ENCODE measurements at regions not wholly inside any gene's neighbourhood (a gene's known extent, or its start where the extent isn't known, plus 50 kb on each side); places are given as distances from the start of the nearest gene placed in this dataset.

DNA sequence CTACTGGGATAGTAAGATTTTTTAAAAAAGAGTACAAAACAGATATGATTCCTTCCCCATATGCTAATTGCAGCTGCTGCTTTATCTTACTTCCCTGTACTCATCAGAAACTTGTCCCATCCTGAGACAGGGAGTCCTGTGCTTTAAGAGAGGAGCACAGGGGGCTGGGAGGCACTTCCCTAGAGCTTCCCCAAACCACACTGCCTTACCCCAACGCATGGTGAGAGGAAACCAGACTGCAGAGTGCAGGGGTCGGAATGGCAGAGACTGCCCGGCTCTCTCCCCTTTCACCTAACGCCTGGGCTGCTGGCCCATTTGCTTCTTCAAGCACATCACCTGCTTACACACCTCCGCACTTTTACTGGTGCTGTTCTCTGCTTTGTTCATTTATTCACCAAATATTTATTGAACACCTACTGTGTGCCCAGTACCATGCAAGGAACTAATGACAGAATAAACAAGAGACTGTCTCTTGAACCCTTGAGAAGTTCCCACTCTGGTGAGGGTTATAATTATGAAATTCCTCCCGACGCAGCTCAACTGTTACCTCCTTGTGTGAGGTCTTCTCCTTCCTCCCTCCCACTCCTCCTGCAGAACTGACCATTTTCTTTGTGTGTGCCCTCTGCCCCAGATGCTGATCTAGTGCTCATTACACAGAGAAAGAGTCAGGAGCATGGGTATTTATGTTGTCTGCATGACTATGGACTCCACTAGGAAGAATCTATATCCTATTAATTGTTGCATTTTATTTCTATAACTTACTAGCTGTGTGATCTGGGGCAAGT, 289.7 kb downstream of the TCF7L2 start:
- Mint-ChIP-seq H3K4me3 (no peak overlapping the region), H3K27me3 (peaks cover 7 to 51% (median 19%) of the 10 kb centered on the region in 5 donors), H3K4me1 (peaks cover 2 to 7% (median 5%) of the 10 kb centered on the region in 4 donors), H3K36me3 (no peaks in the 10 kb centered on the region), H3K9me3 (peaks cover 0 to 2% (median 0%) of the 10 kb centered on the region in 9 donors), H3K27ac (no peak overlapping the region)
- ATAC-seq (no peak), DNase-seq (no peak)
- POLR2A ChIA-PET = interaction anchor here (0.6 kb wide), 1 partner anchor 66 kb away, joined by 3 read pairs; no protein-coding TSS in a partner anchor

DNA sequence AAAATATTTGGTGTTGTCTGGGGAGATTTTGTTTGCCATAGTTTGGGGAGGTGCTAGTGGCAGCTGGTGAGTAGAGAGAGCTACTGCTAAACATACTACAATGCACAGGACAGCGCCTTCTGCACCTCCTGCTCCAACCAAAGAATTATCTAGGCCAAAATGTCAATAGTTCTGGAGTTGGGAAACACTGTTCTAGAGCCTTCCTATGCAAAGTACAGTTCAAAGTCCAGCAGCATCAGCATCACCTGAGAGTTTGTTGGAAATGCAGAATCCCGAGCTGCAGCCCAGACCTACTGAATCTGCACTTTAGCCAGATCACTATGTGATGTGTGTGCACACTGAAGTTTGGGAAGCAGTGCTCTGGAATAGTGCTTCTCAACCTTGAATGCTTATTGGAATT, 290.7 kb downstream of the TCF7L2 start:
- H3K36me3 Mint-ChIP-seq = no peaks in the 10 kb centered on the region
- DNase-seq (no peak), ATAC-seq (no peak)
- H3K9me3 Mint-ChIP-seq = no peaks in the 10 kb centered on the region
- H3K27me3 Mint-ChIP-seq = peaks cover 5 to 41% (median 19%) of the 10 kb centered on the region in 5 donors
- peaks cover 2 to 7% (median 5%) of the 10 kb centered on the region in 4 donors for H3K4me1 Mint-ChIP-seq
- no peak overlapping the region for H3K27ac Mint-ChIP-seq
- no peak overlapping the region for H3K4me3 Mint-ChIP-seq
- POLR2A ChIA-PET = no interaction called here

DNA sequence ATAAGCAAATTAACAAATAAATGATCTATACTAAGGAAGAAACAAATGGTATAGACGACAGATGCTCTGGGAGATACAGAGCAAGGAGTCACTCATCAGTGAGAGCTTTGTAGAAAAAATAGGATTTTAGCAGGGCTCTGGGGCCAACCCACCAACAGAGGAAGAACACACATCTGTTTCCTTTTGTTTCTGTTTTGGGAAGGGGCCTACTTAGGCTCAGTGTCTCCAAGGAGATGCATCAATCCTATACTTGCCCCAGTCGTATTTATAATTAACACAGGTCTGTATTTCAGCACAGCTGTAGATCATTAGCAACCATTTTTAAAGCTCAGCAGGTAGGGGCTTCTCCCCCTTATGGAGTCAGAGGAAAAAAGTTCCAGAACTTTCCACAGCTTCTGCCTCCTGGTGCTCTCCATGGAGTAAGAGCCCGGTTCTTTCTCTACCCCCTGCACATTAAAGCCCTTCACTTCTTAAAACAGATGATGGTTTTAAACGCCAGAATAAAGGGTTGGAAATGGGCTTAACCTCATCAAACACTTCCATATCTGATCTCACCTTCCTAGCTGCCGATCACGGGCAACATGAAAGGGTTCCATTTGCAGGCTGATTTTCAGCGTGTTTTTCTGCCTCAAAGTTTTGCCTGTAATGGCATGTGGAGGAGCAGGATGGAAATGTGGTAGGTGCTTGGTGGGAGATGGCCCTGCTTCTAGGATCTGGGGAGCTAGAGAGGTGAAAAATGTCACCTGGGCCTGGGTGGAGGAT, 291.7 kb downstream of the TCF7L2 start:
- Mint-ChIP-seq H3K4me3 (no peak overlapping the region), H3K27me3 (peaks cover 5 to 40% (median 19%) of the 10 kb centered on the region in 5 donors), H3K27ac (peak overlapping the region in 1 of 10 donors; percentile 12), H3K9me3 (no peaks in the 10 kb centered on the region), H3K4me1 (peaks cover 2 to 7% (median 5%) of the 10 kb centered on the region in 4 donors), H3K36me3 (no peaks in the 10 kb centered on the region)
- POLR2A ChIA-PET = no interaction called here
- ATAC-seq (no peak), DNase-seq (no peak)

DNA sequence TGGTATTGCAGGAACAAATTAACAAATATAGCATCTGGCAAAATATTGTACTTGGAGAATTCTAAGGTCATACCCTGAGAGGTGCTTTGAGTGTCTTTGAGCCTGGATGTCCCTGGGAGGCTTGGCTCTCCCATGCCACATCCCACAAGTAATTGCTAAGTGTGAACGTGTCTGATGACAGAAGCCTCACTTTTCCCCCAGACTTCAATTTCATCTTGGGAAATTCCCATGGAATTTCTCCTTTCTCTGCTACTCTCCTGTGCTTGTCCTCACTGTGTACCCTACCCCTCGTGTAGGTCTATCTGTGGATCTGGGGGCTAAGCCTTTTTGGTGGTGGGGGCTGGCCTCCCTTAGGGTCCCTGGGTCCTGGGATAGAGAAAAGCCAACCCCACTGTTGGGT, 293.3 kb downstream of the TCF7L2 start:
- peaks cover 5 to 40% (median 17%) of the 10 kb centered on the region in 5 donors for H3K27me3 Mint-ChIP-seq
- no peaks in the 10 kb centered on the region for H3K36me3 Mint-ChIP-seq
- H3K9me3 Mint-ChIP-seq = no peaks in the 10 kb centered on the region
- ATAC-seq (no peak), DNase-seq (no peak)
- H3K4me3 Mint-ChIP-seq = no peak overlapping the region
- POLR2A ChIA-PET = no interaction called here
- H3K27ac Mint-ChIP-seq = no peak overlapping the region
- peaks cover 2 to 7% (median 5%) of the 10 kb centered on the region in 4 donors for H3K4me1 Mint-ChIP-seq

DNA sequence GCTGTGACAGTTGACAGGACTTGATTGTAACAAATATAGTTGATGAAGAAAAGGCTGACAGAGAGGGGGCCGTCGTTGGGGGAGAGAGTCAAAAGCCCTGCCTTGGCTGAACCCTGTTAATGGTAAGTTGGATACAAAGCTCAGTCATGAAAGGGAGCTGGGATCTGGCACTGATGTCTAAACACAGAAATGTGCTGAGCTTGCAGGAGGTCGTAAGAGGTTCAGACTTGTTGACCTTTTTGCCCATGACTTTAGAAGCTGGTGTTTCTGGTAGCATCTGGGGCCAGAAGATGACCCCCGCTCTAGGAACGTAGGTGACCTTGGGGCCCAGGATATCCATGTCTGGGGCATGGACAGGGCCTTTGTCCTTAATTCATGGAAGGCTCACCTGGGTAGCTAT, 294.7 kb downstream of the TCF7L2 start:
- ATAC-seq (no peak), DNase-seq (no peak)
- Mint-ChIP-seq H3K9me3 (no peaks in the 10 kb centered on the region), H3K36me3 (no peaks in the 10 kb centered on the region), H3K4me3 (no peak overlapping the region), H3K27ac (no peak overlapping the region), H3K4me1 (peaks cover 2 to 7% (median 3%) of the 10 kb centered on the region in 4 donors), H3K27me3 (peaks cover 4 to 31% (median 12%) of the 10 kb centered on the region in 5 donors)
- POLR2A ChIA-PET = no interaction called here

DNA sequence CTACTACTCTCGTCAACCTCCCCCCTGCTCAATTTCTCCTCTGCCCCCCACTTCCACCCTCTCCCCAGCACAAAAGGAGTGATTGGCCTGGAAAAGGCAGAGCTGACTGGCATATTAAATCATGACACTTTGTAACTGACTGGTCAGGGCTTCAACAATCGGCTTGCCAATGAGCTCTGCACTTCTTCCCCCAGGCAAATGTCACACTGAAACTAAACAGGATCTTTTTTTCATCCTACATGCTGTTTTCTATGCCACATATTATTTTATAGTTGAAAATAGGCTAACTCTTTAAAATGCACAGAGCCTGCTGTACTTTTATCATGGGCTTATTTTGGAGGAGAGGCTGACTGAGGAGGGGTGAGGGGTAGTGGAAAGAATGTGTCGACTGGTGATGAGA, 295.2 kb downstream of the TCF7L2 start:
- POLR2A ChIA-PET = no interaction called here
- no peak overlapping the region for H3K4me3 Mint-ChIP-seq
- H3K4me1 Mint-ChIP-seq = peaks cover 0 to 7% (median 3%) of the 10 kb centered on the region in 4 donors
- DNase-seq = no peak
- no peak overlapping the region for H3K27ac Mint-ChIP-seq
- H3K36me3 Mint-ChIP-seq = no peaks in the 10 kb centered on the region
- H3K27me3 Mint-ChIP-seq = peaks cover 0 to 26% (median 10%) of the 10 kb centered on the region in 5 donors
- no peak for ATAC-seq
- no peaks in the 10 kb centered on the region for H3K9me3 Mint-ChIP-seq

DNA sequence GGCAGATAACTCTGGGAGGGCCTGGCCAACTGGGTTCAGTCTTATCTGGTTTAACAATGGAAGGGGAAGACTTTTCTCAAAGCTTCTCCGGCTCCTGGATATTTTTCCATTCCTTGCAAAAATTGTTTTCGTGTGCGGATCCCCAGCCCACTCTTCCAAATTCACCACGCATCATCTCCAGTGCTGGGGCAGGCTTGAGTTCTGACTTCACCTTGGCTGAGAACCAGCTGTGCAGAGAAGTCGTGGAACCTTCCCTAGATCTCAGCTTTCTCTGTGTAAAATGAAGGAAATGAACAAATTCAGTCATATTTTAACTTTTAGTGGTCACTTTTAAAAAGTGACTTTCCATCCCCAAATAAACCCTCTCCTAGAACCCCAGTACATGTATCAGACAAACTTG, 297.0 kb downstream of the TCF7L2 start:
- POLR2A ChIA-PET = no interaction called here
- H3K9me3 Mint-ChIP-seq = no peaks in the 10 kb centered on the region
- no peaks in the 10 kb centered on the region for H3K36me3 Mint-ChIP-seq
- DNase-seq (no peak), ATAC-seq (no peak)
- H3K4me3 Mint-ChIP-seq = no peak overlapping the region
- no peak overlapping the region for H3K27ac Mint-ChIP-seq
- H3K4me1 Mint-ChIP-seq = peaks cover 0 to 3% (median 2%) of the 10 kb centered on the region in 4 donors
- H3K27me3 Mint-ChIP-seq = peaks cover 0 to 12% (median 8%) of the 10 kb centered on the region in 5 donors

DNA sequence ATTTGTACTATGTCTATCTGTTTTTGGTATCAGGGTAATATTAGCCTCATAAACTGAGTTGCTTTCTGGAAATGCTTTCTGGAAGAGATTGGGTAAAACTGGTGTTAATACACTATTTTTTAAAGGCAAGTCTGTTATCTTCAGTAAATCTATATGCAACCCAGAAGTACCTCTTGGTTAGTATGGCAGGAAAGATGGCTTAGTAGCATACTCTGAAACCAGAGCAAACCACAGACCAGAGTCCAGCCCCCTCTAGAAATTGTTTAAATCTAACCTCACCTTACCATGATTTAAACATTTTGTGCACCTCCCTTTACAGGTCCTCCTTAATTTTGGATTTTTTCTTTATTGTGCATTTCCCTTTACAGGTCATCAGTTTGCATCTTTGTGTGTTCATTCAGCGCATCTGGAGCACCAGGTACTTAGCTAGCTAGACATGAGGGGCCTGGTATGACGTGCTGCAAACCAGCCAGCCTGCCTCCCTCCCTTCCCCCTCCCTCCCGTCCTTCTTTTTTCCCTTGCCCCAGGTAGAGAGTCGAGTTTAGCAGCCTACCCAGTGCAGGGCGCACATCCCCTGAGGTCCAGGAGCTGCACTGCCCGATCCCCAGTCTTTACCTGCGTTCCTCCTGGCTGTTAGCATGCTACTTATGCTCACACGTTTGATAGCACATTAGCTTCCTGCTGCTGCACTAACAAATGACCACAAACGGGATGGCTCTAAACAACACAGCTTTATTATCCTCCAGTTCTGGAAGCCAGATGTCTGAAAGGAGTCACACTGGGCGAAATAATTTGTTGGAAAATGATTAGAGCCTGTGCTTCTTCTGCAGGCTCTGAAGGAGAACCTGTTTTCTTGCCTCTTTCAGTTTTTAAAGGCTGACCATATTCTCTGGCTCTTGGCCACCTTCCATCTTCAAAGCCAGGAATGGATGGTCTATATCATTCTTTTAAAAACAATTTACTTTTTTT, 299.9 kb upstream of the HABP2 start:
- H3K36me3 Mint-ChIP-seq = no peaks in the 10 kb centered on the region
- H3K9me3 Mint-ChIP-seq = no peaks in the 10 kb centered on the region
- POLR2A ChIA-PET = no interaction called here
- H3K4me1 Mint-ChIP-seq = no peaks in the 10 kb centered on the region
- H3K27me3 Mint-ChIP-seq = peaks cover 0 to 6% (median 1%) of the 10 kb centered on the region in 5 donors
- no peak overlapping the region for H3K27ac Mint-ChIP-seq
- ATAC-seq = no peak
- no peak overlapping the region for H3K4me3 Mint-ChIP-seq
- DNase-seq = no peak

DNA sequence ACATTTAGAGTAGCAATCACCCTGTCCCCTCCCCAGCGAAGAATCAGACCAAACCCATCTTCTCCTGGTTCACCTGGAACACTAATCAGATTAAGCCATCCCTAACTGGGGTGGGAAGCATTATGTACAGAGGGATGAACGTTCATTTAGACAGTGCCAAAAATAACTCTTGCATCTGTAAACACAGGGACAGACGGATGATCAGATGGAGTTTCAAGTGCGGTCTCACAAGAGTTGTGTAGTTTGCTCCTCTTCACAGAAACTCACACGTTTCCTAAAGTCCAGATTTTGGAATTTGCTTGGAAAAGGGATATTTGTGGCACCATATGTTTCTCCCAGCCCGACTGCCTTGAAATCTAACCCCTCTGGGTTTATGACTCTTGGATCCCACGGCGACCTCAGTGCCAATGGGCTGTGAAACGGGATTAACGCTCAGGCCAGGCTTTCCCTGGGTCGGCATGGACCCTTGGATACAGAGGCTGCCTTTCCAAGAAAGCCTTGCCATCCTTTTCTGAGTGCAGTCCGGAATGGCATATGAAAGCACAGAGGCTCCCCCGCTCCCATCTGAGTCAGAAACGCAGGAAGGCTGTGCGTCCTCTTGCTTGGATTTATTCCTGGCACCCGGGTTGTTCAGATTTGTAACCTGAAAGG, 293.2 kb upstream of the HABP2 start:
- no peak overlapping the region for H3K4me3 Mint-ChIP-seq
- H3K36me3 Mint-ChIP-seq = no peaks in the 10 kb centered on the region
- ATAC-seq (no peak), DNase-seq (no peak)
- POLR2A ChIA-PET = no interaction called here
- peaks cover 9 to 36% (median 18%) of the 10 kb centered on the region in 5 donors for H3K27me3 Mint-ChIP-seq
- H3K4me1 Mint-ChIP-seq = peaks cover 0 to 13% (median 0%) of the 10 kb centered on the region in 4 donors
- H3K9me3 Mint-ChIP-seq = no peaks in the 10 kb centered on the region
- no peak overlapping the region for H3K27ac Mint-ChIP-seq

DNA sequence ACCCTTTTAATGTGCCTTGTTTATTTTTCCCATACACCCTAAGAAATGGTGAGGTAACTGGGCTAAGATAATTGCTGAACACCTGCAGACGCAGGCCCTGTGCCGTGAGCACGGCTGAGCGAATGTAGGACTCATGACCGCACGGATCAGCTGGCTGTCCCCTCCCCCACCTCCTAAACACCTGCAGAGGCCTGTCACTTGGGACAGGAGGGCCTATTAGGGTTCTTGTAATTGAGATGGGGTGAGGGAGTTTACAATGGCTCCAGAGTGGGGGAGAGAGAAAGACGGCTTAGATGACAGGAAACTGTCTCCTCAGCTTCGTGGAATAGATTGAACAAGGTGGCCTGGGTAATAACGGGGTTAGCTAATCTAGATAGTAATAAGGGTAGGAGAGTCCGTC, 291.7 kb upstream of the HABP2 start:
- Mint-ChIP-seq H3K27me3 (peaks cover 9 to 40% (median 20%) of the 10 kb centered on the region in 5 donors), H3K27ac (no peak overlapping the region), H3K36me3 (no peaks in the 10 kb centered on the region), H3K9me3 (no peaks in the 10 kb centered on the region), H3K4me3 (no peak overlapping the region), H3K4me1 (peaks cover 0 to 13% (median 0%) of the 10 kb centered on the region in 4 donors)
- POLR2A ChIA-PET = no interaction called here
- ATAC-seq (no peak), DNase-seq (no peak)

DNA sequence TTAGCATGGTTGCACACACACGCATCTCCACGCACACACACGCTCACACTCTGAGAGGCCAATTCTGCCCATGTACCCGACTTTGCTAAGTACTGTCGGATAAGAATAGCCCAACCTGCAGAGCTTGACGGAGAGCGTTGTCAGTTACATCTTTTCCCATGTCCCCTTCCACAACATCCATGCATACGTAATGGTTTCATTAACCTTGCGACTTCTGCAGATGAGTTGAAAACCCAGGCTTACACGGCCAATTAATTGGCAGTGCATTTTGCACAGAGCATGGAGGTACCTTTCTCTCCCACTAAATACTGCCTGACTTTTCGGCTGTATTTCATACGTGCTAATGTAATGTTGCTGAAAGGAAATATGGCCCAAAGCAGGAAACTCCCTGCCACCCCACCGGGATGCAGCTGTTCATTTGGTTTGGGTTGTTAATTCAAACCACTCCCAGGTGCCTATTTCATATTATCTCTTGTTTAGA, 291.2 kb upstream of the HABP2 start:
- no peak overlapping the region for H3K27ac Mint-ChIP-seq
- ATAC-seq (no peak), DNase-seq (no peak)
- peaks cover 0 to 13% (median 0%) of the 10 kb centered on the region in 4 donors for H3K4me1 Mint-ChIP-seq
- POLR2A ChIA-PET = no interaction called here
- peaks cover 9 to 40% (median 20%) of the 10 kb centered on the region in 5 donors for H3K27me3 Mint-ChIP-seq
- no peaks in the 10 kb centered on the region for H3K9me3 Mint-ChIP-seq
- H3K4me3 Mint-ChIP-seq = no peak overlapping the region
- H3K36me3 Mint-ChIP-seq = no peaks in the 10 kb centered on the region

DNA sequence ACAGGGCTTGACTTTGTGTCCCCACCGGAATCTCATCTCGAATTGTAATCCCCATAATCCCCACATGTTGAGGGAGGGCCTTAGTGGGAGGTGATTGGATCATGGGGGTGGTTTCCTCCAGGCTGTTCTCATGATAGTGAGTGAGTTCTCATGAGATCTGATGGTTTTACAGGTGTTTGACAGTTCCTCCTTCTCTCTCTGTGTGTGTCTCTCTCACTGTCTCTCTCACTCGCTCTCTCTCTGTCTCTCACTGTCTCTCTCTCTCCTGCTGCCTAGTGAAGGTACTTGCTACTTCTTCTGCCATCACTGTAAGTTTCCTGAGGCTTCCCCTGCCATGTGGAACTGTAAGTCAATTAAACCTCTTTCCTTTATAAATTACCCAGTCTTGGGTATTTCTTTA, 289.8 kb upstream of the HABP2 start:
- H3K4me3 Mint-ChIP-seq = no peak overlapping the region
- ATAC-seq (no peak), DNase-seq (no peak)
- no peaks in the 10 kb centered on the region for H3K36me3 Mint-ChIP-seq
- H3K9me3 Mint-ChIP-seq = no peaks in the 10 kb centered on the region
- no peak overlapping the region for H3K27ac Mint-ChIP-seq
- H3K4me1 Mint-ChIP-seq = peaks cover 0 to 17% (median 0%) of the 10 kb centered on the region in 4 donors
- H3K27me3 Mint-ChIP-seq = peaks cover 9 to 40% (median 18%) of the 10 kb centered on the region in 5 donors
- POLR2A ChIA-PET = no interaction called here

Data from naive thymus-derived CD8-positive, alpha-beta T cell (primary cell).